ENCODE measurements at regions not wholly inside any gene's neighbourhood (a gene's known extent, or its start where the extent isn't known, plus 50 kb on each side); places are given as distances from the start of the nearest gene placed in this dataset.

- no peaks in the 10 kb centered on the region for H3K4me1 ChIP-seq (ENCODE audit: control insufficient read depth in 1 of 2, insufficient read depth in 2 of 2, low read length in 2 of 2)
- H3K9ac ChIP-seq (ENCODE audit: low read depth in 1 of 2, low read length in 2 of 2), result no peak overlapping the region
- H3K4me3 ChIP-seq (ENCODE audit: low read depth in 1 of 2, low read length in 2 of 2), result no peak overlapping the region
- no peaks in the 10 kb centered on the region for H3K9me3 ChIP-seq (ENCODE audit: control insufficient read depth in 1 of 2, low read length in 2 of 2)
- no peaks in the 10 kb centered on the region for H3K27me3 ChIP-seq (ENCODE audit: control insufficient read depth in 1 of 2, insufficient read depth in 2 of 2, low read length in 2 of 2)
- no peak overlapping the region for H3K27ac ChIP-seq (ENCODE audit: low read depth, low read length)
- no peaks in the 10 kb centered on the region for H3K36me3 ChIP-seq (ENCODE audit: control insufficient read depth in 1 of 2, insufficient read depth in 2 of 2, low read length in 2 of 2)
Observed at GRCh38 chr10:20953120-20953519, 56.0 kb upstream of the NEBL start.

- H3K9ac ChIP-seq (ENCODE audit: low read depth in 1 of 2, low read length in 2 of 2), result no peak overlapping the region
- H3K9me3 ChIP-seq (ENCODE audit: control insufficient read depth in 1 of 2, low read length in 2 of 2), result no peaks in the 10 kb centered on the region
- no peaks in the 10 kb centered on the region for H3K4me1 ChIP-seq (ENCODE audit: control insufficient read depth in 1 of 2, insufficient read depth in 2 of 2, low read length in 2 of 2)
- H3K27me3 ChIP-seq (ENCODE audit: control insufficient read depth in 1 of 2, insufficient read depth in 2 of 2, low read length in 2 of 2), result no peaks in the 10 kb centered on the region
- H3K4me3 ChIP-seq (ENCODE audit: low read depth in 1 of 2, low read length in 2 of 2), result no peak overlapping the region
- H3K27ac ChIP-seq (ENCODE audit: low read depth, low read length), result no peak overlapping the region
- no peaks in the 10 kb centered on the region for H3K36me3 ChIP-seq (ENCODE audit: control insufficient read depth in 1 of 2, insufficient read depth in 2 of 2, low read length in 2 of 2)
Observed at GRCh38 chr10:20949967-20950366, 52.9 kb upstream of the NEBL start.

- no peaks in the 10 kb centered on the region for H3K9me3 ChIP-seq (ENCODE audit: control insufficient read depth in 1 of 2, low read length in 2 of 2)
- H3K4me1 ChIP-seq (ENCODE audit: control insufficient read depth in 1 of 2, insufficient read depth in 2 of 2, low read length in 2 of 2), result no peaks in the 10 kb centered on the region
- H3K4me3 ChIP-seq (ENCODE audit: low read depth in 1 of 2, low read length in 2 of 2), result no peak overlapping the region
- H3K36me3 ChIP-seq (ENCODE audit: control insufficient read depth in 1 of 2, insufficient read depth in 2 of 2, low read length in 2 of 2), result no peaks in the 10 kb centered on the region
- no peak overlapping the region for H3K27ac ChIP-seq (ENCODE audit: low read depth, low read length)
- H3K9ac ChIP-seq (ENCODE audit: low read depth in 1 of 2, low read length in 2 of 2), result no peak overlapping the region
- no peaks in the 10 kb centered on the region for H3K27me3 ChIP-seq (ENCODE audit: control insufficient read depth in 1 of 2, insufficient read depth in 2 of 2, low read length in 2 of 2)
Observed at GRCh38 chr10:20948686-20949327, 51.7 kb upstream of the NEBL start.

Measured in duodenal mucosa (tissue), 2 donors.